Adrenal gland (tissue), 9 donors: ENCODE measurements at regions not wholly inside any gene's neighbourhood (a gene's known extent, or its start where the extent isn't known, plus 50 kb on each side); places are given as distances from the start of the nearest gene placed in this dataset.
A peak's percentile ranks its signal among the peaks of the same experiment; 100 is the strongest.

Experiments used
- DNase-seq, 7 donors: peaks; one replicate each; pipeline ENCODE4 v3.0.0-alpha.2; 2019 to 2020
- H3K27ac ChIP-seq, 5 donors: fragments of 200-600 bp; sonication (generic) in 4 of 5; 1 replicate in 3 of 5; 2 replicates in 2 of 5; pipeline versions ENCODE4 v1.5.1 to v1.8.0; 2016 to 2020; ENCODE audit warnings: mild to moderate bottlenecking in 1 of 5
- H3K27me3 ChIP-seq: fragments of 200-600 bp; 2 replicates; pipeline ENCODE4 v1.8.0; 2021
- H3K36me3 ChIP-seq, 2 donors: fragments of 200-600 bp; replicated peaks in 1 of 2; 1 replicate in 1 of 2; 2 replicates in 1 of 2; pipeline versions ENCODE4 v1.5.1 to v1.8.0; 2018 to 2022
- H3K4me1 ChIP-seq, 2 donors: fragments of 200-600 bp; replicated peaks in 1 of 2; 1 replicate in 1 of 2; 2 replicates in 1 of 2; pipeline versions ENCODE4 v1.5.1 to v1.8.0; 2018 to 2021
- H3K4me3 ChIP-seq, 4 donors: fragments of 200-600 bp; sonication (generic) in 3 of 4; one replicate each; pipeline ENCODE4 v1.5.1; 2016 to 2018
- H3K9me3 ChIP-seq, 3 donors: fragments of 200-600 bp; sonication (generic) in 1 of 3; replicated peaks in 1 of 3; 1 replicate in 2 of 3; 2 replicates in 1 of 3; pipeline versions ENCODE4 v1.5.1 to v1.8.0; 2016 to 2021
- CTCF ChIP-seq, 6 experiments: fragments of 450-650 bp in 4 of 6; fragments of 200-600 bp in 2 of 6; sonication (generic) in 1 of 6; IDR thresholded peaks; 1 replicate in 5 of 6; 2 replicates in 1 of 6; pipeline versions ENCODE4 v1.5.1 to v1.8.0; 2016 to 2021; ENCODE audit warnings: antibody characterized with exemption in 6 of 6, mild to moderate bottlenecking in 2 of 6, moderate library complexity in 1 of 6
- POLR2A ChIP-seq, 2 donors: fragments of 450-650 bp; IDR thresholded peaks; one replicate each; pipeline ENCODE4 v1.6.1; 2017; ENCODE audit warnings: antibody characterized with exemption in 2 of 2, mild to moderate bottlenecking in 2 of 2, moderate library complexity in 1 of 2
- WGBS, 4 donors: extraction: QIAGEN DNeasy Blood & Tissue Kit in 2 of 4; methylation state at CpG; one replicate each; pipeline versions ENCODE4 v1.1.5 to v1.1.7; 2013 to 2017; 5-methylcytosine and 5-hydroxymethylcytosine counted together
- intact Hi-C, 2 donors: fragments of 100-400 bp; cut with DNase I; formaldehyde crosslinking; loops; one replicate each; pipeline versions ENCODE4 v1.14.1 to v1.15.0; 2022 to 2023
- donor health status: healthy with polysubstance abuse.
- donor health status: Bipolar disorder and iron deficiency.
- donor health status: DM: yes; HTN: yes; CAD: no.
- donor health status: DM: no; HTN: no; CAD: no.
- donor health status: DM: no; HTN: no; CAD: no.

DNA sequence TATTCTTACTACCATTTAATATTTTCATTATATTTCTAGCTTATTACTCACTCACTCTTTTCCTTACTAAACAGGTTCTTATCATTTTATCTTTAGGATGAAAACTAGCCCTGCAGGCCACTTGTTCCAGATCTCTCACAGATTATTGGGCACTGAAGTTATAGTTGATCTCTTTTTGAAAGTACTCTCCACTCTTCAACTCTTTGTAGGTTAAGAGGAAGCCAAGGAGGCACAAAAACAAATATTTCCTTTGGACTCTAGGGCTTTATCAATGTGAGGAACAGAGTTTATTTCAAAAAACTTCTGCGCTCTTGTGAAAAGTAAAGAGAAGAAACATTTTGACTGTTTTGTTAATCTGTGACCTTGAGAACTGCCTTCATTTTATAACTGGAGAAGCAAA is 96.0 kb upstream of the NPHP3 start:
- no peak for TF ChIP-seq CTCF (IDR thresholded peaks at IDR 0.05)
- no peak for TF ChIP-seq POLR2A (IDR thresholded peaks at IDR 0.05)
- Histone ChIP-seq H3K27me3 (no peaks in the 10 kb centered on the region), H3K4me3 (no peak overlapping the region), H3K4me1 (no peaks in the 10 kb centered on the region), H3K9me3 (no peaks in the 10 kb centered on the region), H3K27ac (no peak overlapping the region), H3K36me3 (no peaks in the 10 kb centered on the region)
- intact Hi-C loops = no loop called here
- WGBS, 4 donors = 73 to 93% (median 91%) methylated on average over 1 of the region's 1 CpG
- DNase-seq = no peak

- H3K9me3 ChIP-seq = no peaks in the 10 kb centered on the region
- no peaks in the 10 kb centered on the region for H3K27me3 ChIP-seq
- DNase-seq = no peak
- H3K4me3 ChIP-seq = no peak overlapping the region
- intact Hi-C loops = no loop called here
- TF ChIP-seq POLR2A (IDR thresholded peaks at IDR 0.05) (no peak), CTCF (IDR thresholded peaks at IDR 0.05) (no peak)
- H3K27ac ChIP-seq = no peak overlapping the region
- 74 to 86% (median 79%) methylated on average over 3 of the region's 3 CpGs for WGBS, 4 donors
- no peaks in the 10 kb centered on the region for H3K36me3 ChIP-seq
- H3K4me1 ChIP-seq = no peaks in the 10 kb centered on the region
Observed at GRCh38 chr3:132817646-132818177, 95.5 kb upstream of the NPHP3 start.

- Histone ChIP-seq H3K36me3 (no peaks in the 10 kb centered on the region), H3K4me1 (no peaks in the 10 kb centered on the region), H3K4me3 (no peak overlapping the region), H3K9me3 (no peaks in the 10 kb centered on the region), H3K27ac (no peak overlapping the region), H3K27me3 (no peaks in the 10 kb centered on the region)
- TF ChIP-seq POLR2A (IDR thresholded peaks at IDR 0.05) = no peak
- intact Hi-C loops = no loop called here
- whole genome bisulfite sequencing, 4 donors = 65 to 79% (median 72%) methylated on average over 1 of the region's 1 CpG
- no peak for DNase-seq
Observed at GRCh38 chr3:132805071-132805470, 82.9 kb upstream of the NPHP3 start.

- TF ChIP-seq POLR2A (IDR thresholded peaks at IDR 0.05) = no peak
- no peak for TF ChIP-seq CTCF (IDR thresholded peaks at IDR 0.05)
- no peak overlapping the region for H3K27ac ChIP-seq
- H3K4me1 ChIP-seq = no peaks in the 10 kb centered on the region
- no peaks in the 10 kb centered on the region for H3K27me3 ChIP-seq
- no peaks in the 10 kb centered on the region for H3K36me3 ChIP-seq
- no peak overlapping the region for H3K4me3 ChIP-seq
- H3K9me3 ChIP-seq = no peaks in the 10 kb centered on the region
- peak in 2 of 7 donors; percentile 13 to 15 for DNase-seq
- intact Hi-C loops = no loop called here
Observed at GRCh38 chr3:132804498-132804897, 82.3 kb upstream of the NPHP3 start.

DNA sequence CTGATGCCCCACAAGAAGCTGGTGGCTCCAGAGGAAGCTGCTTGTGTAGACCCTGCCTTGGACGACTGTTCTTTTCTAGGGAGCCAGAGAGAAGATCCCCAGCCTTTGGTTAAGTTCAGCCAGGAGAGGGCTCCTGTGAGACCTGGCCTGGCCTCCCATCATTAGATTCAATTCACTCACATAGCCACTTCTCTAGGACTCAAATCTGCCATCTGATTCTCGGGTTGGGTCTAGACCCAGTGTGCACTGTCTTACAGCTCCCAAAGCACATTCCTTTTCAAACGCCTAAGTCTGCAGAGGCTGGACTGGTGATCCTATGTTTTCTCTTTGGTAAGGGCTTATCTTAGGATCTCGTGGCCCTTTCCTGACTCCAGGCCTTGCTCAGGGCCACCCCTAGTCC is 81.7 kb upstream of the NPHP3 start:
- WGBS, 4 donors = 67 to 90% (median 79%) methylated on average over 2 to 4 of the region's 4 CpGs

More for the DNA sequence above, 81.7 kb upstream of the NPHP3 start:
- intact Hi-C loops = no loop called here
- DNase-seq = peak in 1 of 7 donors; percentile 2
- no peaks in the 10 kb centered on the region for H3K4me1 ChIP-seq
- no peaks in the 10 kb centered on the region for H3K9me3 ChIP-seq
- H3K27me3 ChIP-seq = no peaks in the 10 kb centered on the region
- H3K4me3 ChIP-seq = no peak overlapping the region
- H3K36me3 ChIP-seq = no peaks in the 10 kb centered on the region
- H3K27ac ChIP-seq = no peak overlapping the region
- TF ChIP-seq CTCF (IDR thresholded peaks at IDR 0.05) (peak in 2 of 6 experiments; percentile 12 to 14), POLR2A (IDR thresholded peaks at IDR 0.05) (no peak)
